ENCODE measurements at regions not wholly inside any gene's neighbourhood (a gene's known extent, or its start where the extent isn't known, plus 50 kb on each side); places are given as distances from the start of the nearest gene placed in this dataset.

DNA sequence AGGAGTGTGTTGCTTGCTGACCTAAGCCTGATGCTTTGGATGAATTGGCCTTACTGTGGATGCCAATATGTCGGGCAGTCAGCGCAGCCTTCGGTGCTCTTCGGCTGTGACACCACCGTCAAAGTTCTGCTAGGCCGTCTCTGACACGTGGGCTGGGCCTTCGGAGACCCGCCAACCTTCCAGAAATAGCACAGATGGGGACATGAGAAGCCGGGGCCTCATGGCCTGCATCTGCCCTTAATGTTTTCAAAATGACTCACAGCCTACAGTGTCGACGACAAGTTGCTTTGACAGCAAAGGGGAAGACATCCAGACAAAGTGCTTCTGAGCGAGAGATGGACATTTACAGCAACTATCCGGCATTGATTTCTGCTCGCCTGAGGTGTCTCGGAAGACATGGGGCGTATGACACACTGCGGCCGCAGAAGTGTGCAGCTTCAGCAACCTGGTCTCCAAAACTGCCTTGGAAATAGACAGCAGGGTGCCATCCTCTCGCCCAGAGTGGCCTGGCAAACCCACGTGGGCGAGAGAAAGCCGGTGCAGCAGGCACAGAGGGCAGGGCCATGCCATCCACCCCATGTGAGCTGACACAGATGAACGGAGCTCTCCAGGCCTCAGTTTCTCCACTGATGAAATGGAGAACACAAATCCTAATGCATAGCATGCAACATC lies 94.0 kb upstream of the PPP2R2D start:
- Histone ChIP-seq H3K27me3 (ENCODE audit: control insufficient read depth in 3 of 3, insufficient read depth in 3 of 3, low read length in 2 of 3) (no peaks in the 10 kb centered on the region), H3K9me3 (ENCODE audit: control insufficient read depth in 4 of 4, insufficient read depth in 3 of 4, low read length in 3 of 4) (peaks cover 0 to 6% (median 0%) of the 10 kb centered on the region in 4 donors), H3K4me3 (no peak overlapping the region), H3K27ac (ENCODE audit: low read depth in 1 of 2, low read length in 1 of 2) (no peak overlapping the region), H3K9ac (ENCODE audit: insufficient read depth in 1 of 2, low read length in 2 of 2) (no peak overlapping the region), H3K36me3 (ENCODE audit: control insufficient read depth in 4 of 4, insufficient read depth in 4 of 4, low read length in 4 of 4) (no peaks in the 10 kb centered on the region), H3K4me1 (ENCODE audit: control insufficient read depth in 5 of 5, insufficient read depth in 5 of 5, low read length in 5 of 5) (peaks cover 0 to 4% (median 0%) of the 10 kb centered on the region in 5 donors)
- DNase-seq (peak in 1 of 3 donors; percentile 13), ATAC-seq (ENCODE audit: insufficient read depth, low FRiP score) (no peak)
- WGBS, 2 donors = 74 to 77% methylated on average over 24 of the region's 24 CpGs
- TF ChIP-seq, protein P1, sequence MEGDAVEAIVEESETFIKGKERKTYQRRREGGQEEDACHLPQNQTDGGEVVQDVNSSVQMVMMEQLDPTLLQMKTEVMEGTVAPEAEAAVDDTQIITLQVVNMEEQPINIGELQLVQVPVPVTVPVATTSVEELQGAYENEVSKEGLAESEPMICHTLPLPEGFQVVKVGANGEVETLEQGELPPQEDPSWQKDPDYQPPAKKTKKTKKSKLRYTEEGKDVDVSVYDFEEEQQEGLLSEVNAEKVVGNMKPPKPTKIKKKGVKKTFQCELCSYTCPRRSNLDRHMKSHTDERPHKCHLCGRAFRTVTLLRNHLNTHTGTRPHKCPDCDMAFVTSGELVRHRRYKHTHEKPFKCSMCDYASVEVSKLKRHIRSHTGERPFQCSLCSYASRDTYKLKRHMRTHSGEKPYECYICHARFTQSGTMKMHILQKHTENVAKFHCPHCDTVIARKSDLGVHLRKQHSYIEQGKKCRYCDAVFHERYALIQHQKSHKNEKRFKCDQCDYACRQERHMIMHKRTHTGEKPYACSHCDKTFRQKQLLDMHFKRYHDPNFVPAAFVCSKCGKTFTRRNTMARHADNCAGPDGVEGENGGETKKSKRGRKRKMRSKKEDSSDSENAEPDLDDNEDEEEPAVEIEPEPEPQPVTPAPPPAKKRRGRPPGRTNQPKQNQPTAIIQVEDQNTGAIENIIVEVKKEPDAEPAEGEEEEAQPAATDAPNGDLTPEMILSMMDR (IDR thresholded peaks at IDR 0.05; ENCODE audit: control extremely low read depth, extremely low read depth) = no peak

DNA sequence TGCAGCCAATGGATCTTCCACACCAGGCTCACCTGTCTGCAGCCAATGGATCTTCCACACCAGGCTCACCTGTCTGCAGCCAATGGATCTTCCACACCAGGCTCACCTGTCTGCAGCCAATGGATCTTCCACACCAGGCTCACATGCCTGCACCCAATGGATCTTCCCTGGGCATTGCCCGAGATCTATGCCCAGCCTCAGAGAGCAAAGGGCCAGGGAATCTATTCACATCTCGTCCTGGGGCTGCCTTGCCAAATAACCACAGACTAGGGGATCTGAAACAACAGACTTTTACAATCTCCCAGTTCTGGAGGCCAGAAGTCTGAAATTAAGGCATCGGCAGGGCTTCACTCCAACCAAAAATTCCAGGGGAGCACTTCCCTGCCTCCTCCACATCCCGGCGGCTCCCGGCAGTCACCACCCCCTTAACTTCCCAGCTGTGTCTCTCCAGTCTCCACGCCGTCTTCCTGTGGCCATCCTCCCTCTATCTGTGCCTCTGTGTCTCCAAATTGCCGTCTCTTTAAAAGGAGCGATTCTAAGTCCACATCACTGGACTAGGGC lies 92.4 kb upstream of the PPP2R2D start:
- Histone ChIP-seq H3K27me3 (ENCODE audit: control insufficient read depth in 3 of 3, insufficient read depth in 3 of 3, low read length in 2 of 3) (no peaks in the 10 kb centered on the region), H3K4me1 (ENCODE audit: control insufficient read depth in 5 of 5, insufficient read depth in 5 of 5, low read length in 5 of 5) (peaks cover 0 to 4% (median 0%) of the 10 kb centered on the region in 5 donors), H3K4me3 (no peak overlapping the region), H3K9ac (ENCODE audit: insufficient read depth in 1 of 2, low read length in 2 of 2) (no peak overlapping the region), H3K9me3 (ENCODE audit: control insufficient read depth in 4 of 4, insufficient read depth in 3 of 4, low read length in 3 of 4) (peaks cover 0 to 3% (median 0%) of the 10 kb centered on the region in 4 donors), H3K36me3 (ENCODE audit: control insufficient read depth in 4 of 4, insufficient read depth in 4 of 4, low read length in 4 of 4) (no peaks in the 10 kb centered on the region), H3K27ac (ENCODE audit: low read depth in 1 of 2, low read length in 1 of 2) (no peak overlapping the region)
- no peak for DNase-seq
- 71 to 78% methylated on average over 10 of the region's 10 CpGs for WGBS, 2 donors
- TF ChIP-seq, protein P1 (IDR thresholded peaks at IDR 0.05; ENCODE audit: control extremely low read depth, extremely low read depth) = no peak
- ATAC-seq (ENCODE audit: insufficient read depth, low FRiP score) = no peak

DNA sequence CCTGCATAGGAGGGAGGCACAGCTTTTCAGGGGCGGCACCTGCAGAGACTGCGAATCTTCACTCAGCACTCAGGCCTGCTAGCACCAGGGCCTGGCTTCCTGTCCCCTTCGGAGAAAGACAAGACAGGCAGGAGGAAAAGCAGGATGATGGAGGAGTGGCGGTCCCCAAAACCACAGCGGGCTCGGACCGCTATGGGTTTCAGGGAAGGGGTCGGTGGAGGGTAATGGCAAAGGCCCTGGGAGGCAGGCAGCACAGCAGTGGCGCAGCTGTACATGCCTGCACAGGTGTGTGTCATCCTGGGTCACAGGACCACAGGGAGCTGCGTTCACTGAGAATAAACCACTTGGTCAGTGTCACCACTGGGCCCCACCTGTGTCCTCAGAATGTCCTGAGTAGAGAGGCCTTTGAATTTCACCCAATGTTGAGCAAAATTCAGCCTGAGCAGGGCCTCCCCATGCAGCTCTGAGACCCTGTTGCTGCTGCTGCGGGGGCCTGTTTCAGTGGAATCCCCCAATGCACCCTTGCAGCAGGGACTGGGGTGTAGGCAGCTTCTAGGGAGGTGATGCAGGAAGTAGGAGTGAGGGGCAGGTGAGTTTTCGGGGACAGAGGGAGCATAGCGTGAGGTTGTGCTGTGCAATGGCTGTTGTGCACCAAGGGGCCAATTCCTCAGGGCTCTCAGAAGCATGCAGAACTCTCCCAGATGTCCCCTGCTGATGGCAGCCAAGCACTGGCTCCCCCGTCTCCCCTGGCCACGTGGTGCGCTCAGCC lies 90.6 kb upstream of the PPP2R2D start:
- TF ChIP-seq, protein P1 (IDR thresholded peaks at IDR 0.05; ENCODE audit: control extremely low read depth, extremely low read depth) = no peak
- ATAC-seq (ENCODE audit: insufficient read depth, low FRiP score) (no peak), DNase-seq (no peak)
- H3K9ac ChIP-seq (ENCODE audit: insufficient read depth in 1 of 2, low read length in 2 of 2) = no peak overlapping the region
- H3K4me3 ChIP-seq = no peak overlapping the region
- H3K27me3 ChIP-seq (ENCODE audit: control insufficient read depth in 3 of 3, insufficient read depth in 3 of 3, low read length in 2 of 3) = no peaks in the 10 kb centered on the region
- H3K36me3 ChIP-seq (ENCODE audit: control insufficient read depth in 4 of 4, insufficient read depth in 4 of 4, low read length in 4 of 4) = no peaks in the 10 kb centered on the region
- no peak overlapping the region for H3K27ac ChIP-seq (ENCODE audit: low read depth in 1 of 2, low read length in 1 of 2)
- no peaks in the 10 kb centered on the region for H3K9me3 ChIP-seq (ENCODE audit: control insufficient read depth in 4 of 4, insufficient read depth in 3 of 4, low read length in 3 of 4)
- 81 to 84% methylated on average over 16 of the region's 16 CpGs for WGBS, 2 donors
- H3K4me1 ChIP-seq (ENCODE audit: control insufficient read depth in 5 of 5, insufficient read depth in 5 of 5, low read length in 5 of 5) = peaks cover 0 to 4% (median 0%) of the 10 kb centered on the region in 5 donors
